Kasumi-1 (cell line): ENCODE measurements at regions not wholly inside any gene's neighbourhood (a gene's known extent, or its start where the extent isn't known, plus 50 kb on each side); places are given as distances from the start of the nearest gene placed in this dataset.
"Not testable (repeated sequence)": the region's sequence is repeated elsewhere in the genome, so short reads cannot be mapped to it uniquely, and the experiment has no call there.

Experiments
- DNase-seq, 2 experiments: peaks; one replicate each; lab custom pipeline; 2025; lab: John Stamatoyannopoulos, UW

GRCh38 chr14:87629788-87630187 is 363.2 kb downstream of the GALC start:
- no peak for DNase-seq

GRCh38 chr14:87628780-87629179 is 364.2 kb downstream of the GALC start:
- no peak for DNase-seq

- peak; percentile 80 to 81 for DNase-seq
These were observed 364.9 kb downstream of the GALC start for GRCh38 chr14:87628129-87628528.

- DNase-seq: no peak
These were observed 366.7 kb downstream of the GALC start for GRCh38 chr14:87626266-87626665.

- DNase-seq: no peak
These were observed 369.4 kb downstream of the GALC start for GRCh38 chr14:87623616-87624015.

- peak; percentile 60 to 62 for DNase-seq
These were observed 375.9 kb downstream of the GALC start for GRCh38 chr14:87617079-87617478.

GRCh38 chr14:87615822-87616679 is 376.9 kb downstream of the GALC start:
- peak; percentile 62 to 68 for DNase-seq

- no peak for DNase-seq
These were observed 377.9 kb downstream of the GALC start for GRCh38 chr14:87615047-87615446.

GRCh38 chr14:87613881-87614280 is 379.1 kb downstream of the GALC start:
- no peak for DNase-seq

GRCh38 chr14:87607056-87607455 is 385.9 kb downstream of the GALC start:
- DNase-seq: not testable (repeated sequence)

GRCh38 chr14:87601036-87601435 is 391.9 kb downstream of the GALC start:
- no peak for DNase-seq

- DNase-seq: no peak
These were observed 392.7 kb downstream of the GALC start for GRCh38 chr14:87600240-87600639.

- no peak for DNase-seq
These were observed 411.7 kb downstream of the GALC start for GRCh38 chr14:87581298-87581697.

- no peak for DNase-seq
These were observed 413.9 kb downstream of the GALC start for GRCh38 chr14:87579036-87579435.

- no peak for DNase-seq
These were observed 417.6 kb downstream of the GALC start for GRCh38 chr14:87575378-87575777.

GRCh38 chr14:87573591-87573990 is 419.4 kb downstream of the GALC start:
- no peak for DNase-seq

GRCh38 chr14:87567618-87568295 is 425.2 kb downstream of the GALC start:
- no peak for DNase-seq

GRCh38 chr14:87566991-87567390 is 426.0 kb downstream of the GALC start:
- DNase-seq: no peak

GRCh38 chr14:87547536-87547935 is 445.4 kb downstream of the GALC start:
- no peak for DNase-seq

GRCh38 chr14:87542288-87542687 is 450.7 kb downstream of the GALC start:
- DNase-seq: no peak

GRCh38 chr14:87540339-87540738 is 452.6 kb downstream of the GALC start:
- DNase-seq: peak in 1 of 2 experiments; percentile 2

- DNase-seq: no peak
These were observed 463.9 kb downstream of the GALC start for GRCh38 chr14:87529081-87529480.

- no peak for DNase-seq
These were observed 466.3 kb downstream of the GALC start for GRCh38 chr14:87526731-87527130.
